ENCODE measurements at regions not wholly inside any gene's neighbourhood (a gene's known extent, or its start where the extent isn't known, plus 50 kb on each side); places are given as distances from the start of the nearest gene placed in this dataset.

DNA sequence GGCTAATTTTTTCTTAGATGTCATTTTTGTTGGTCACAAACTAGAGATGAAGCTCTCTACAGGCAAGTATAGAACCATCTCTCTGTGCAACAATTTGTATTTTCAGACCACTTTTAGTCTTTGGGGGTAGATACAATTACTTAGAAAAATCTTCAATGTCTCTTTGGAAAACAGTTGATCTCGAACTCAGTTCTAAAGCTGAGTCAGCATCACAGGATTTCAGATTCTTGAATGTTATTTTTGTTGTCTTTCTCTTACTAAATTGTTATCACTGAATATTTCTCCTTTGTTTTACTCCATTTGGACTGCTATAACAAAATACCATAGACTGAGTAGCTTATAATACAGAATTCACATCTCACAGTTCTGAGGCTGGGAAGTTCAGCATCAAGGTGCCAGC lies 1557.0 kb downstream of the SI start:
- Mint-ChIP-seq H3K4me1 (peaks cover 2 to 4% of the 10 kb centered on the region in 2 experiments; a peak in 2 of 4 replicates), H3K27me3 (ENCODE audit: low read depth) (no peaks in the 10 kb centered on the region)
- no peak overlapping the region for H2BK12ac ChIP-seq (ENCODE audit: insufficient read length, low read depth, low read length)

More for the DNA sequence above, 1557.0 kb downstream of the SI start:
- Histone ChIP-seq H4K5ac (ENCODE audit: insufficient read length, low read depth, low read length) (no peak overlapping the region), H2AK5ac (ENCODE audit: insufficient read length, low read length) (no peak overlapping the region), H2BK120ac (ENCODE audit: low read depth, low read length, poor library complexity, severe bottlenecking) (no peak overlapping the region), H3K14ac (ENCODE audit: insufficient read depth, low read length) (no peak overlapping the region), H3K23me2 (ENCODE audit: insufficient read length, low read depth, low read length, poor library complexity, severe bottlenecking) (no peaks in the 10 kb centered on the region), H3K4ac (ENCODE audit: low read depth, low read length) (no peak overlapping the region), H3K79me2 (ENCODE audit: insufficient read depth, low read length) (no peaks in the 10 kb centered on the region), H2BK15ac (ENCODE audit: low read depth, low read length) (no peak overlapping the region), H4K8ac (replicated peaks; ENCODE audit: insufficient read length, low read depth, low read length) (no peak overlapping the region), H3K9me3 (ENCODE audit: control insufficient read depth, low read depth, low read length) (no peaks in the 10 kb centered on the region), H3K79me1 (ENCODE audit: insufficient read depth, low read depth, low read length, poor library complexity, severe bottlenecking) (no peaks in the 10 kb centered on the region), H4K91ac (ENCODE audit: insufficient read length, low read depth, low read length) (no peak overlapping the region), H3K56ac (ENCODE audit: insufficient read length, low read depth, low read length) (no peak overlapping the region), H4K20me1 (ENCODE audit: control insufficient read depth, insufficient read depth, insufficient read length) (no peaks in the 10 kb centered on the region), H3K4me2 (ENCODE audit: insufficient read depth, insufficient read length, low read length) (no peak overlapping the region), H3K27ac (ENCODE audit: insufficient read length, low read depth, low read length) (no peak overlapping the region), H3K23ac (ENCODE audit: insufficient read length, low read depth, low read length) (no peak overlapping the region), H3K18ac (ENCODE audit: insufficient read length, low read depth, low read length) (no peak overlapping the region), H3K9ac (ENCODE audit: extremely low read depth, insufficient read length, low read length) (no peak overlapping the region), H3K4me1 (ENCODE audit: insufficient read depth, low read length) (no peaks in the 10 kb centered on the region), H3T11ph (ENCODE audit: low read length) (no peak overlapping the region), H2BK20ac (ENCODE audit: low read depth, low read length, poor library complexity, severe bottlenecking) (no peak overlapping the region), H3K27me3 (ENCODE audit: insufficient read depth, low read length) (no peaks in the 10 kb centered on the region), H2BK5ac (ENCODE audit: insufficient read length, low read length) (no peak overlapping the region), H2AFZ (ENCODE audit: low read length) (no peak overlapping the region)
- H3K4me3 Mint-ChIP-seq, result no peak overlapping the region
- H3K27ac Mint-ChIP-seq, result no peak overlapping the region
- no peaks in the 10 kb centered on the region for H3K9me3 Mint-ChIP-seq
- DNase-seq, result no peak
- no peaks in the 10 kb centered on the region for H3K36me3 Mint-ChIP-seq (ENCODE audit: insufficient read depth in 1 of 3, low read depth in 3 of 3)
- WGBS (ENCODE audit: extremely low coverage, insufficient read length, low lambda C conversion rate), result no CpG with 5 or more reads among the region's 1 CpG
- TF ChIP-seq, protein P1, sequence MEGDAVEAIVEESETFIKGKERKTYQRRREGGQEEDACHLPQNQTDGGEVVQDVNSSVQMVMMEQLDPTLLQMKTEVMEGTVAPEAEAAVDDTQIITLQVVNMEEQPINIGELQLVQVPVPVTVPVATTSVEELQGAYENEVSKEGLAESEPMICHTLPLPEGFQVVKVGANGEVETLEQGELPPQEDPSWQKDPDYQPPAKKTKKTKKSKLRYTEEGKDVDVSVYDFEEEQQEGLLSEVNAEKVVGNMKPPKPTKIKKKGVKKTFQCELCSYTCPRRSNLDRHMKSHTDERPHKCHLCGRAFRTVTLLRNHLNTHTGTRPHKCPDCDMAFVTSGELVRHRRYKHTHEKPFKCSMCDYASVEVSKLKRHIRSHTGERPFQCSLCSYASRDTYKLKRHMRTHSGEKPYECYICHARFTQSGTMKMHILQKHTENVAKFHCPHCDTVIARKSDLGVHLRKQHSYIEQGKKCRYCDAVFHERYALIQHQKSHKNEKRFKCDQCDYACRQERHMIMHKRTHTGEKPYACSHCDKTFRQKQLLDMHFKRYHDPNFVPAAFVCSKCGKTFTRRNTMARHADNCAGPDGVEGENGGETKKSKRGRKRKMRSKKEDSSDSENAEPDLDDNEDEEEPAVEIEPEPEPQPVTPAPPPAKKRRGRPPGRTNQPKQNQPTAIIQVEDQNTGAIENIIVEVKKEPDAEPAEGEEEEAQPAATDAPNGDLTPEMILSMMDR (conservative IDR thresholded peaks at IDR 0.05), result no peak
